ENCODE measurements at regions not wholly inside any gene's neighbourhood (a gene's known extent, or its start where the extent isn't known, plus 50 kb on each side); places are given as distances from the start of the nearest gene placed in this dataset.
"Not testable (repeated sequence)": the region's sequence is repeated elsewhere in the genome, so short reads cannot be mapped to it uniquely, and the experiment has no call there.

DNA sequence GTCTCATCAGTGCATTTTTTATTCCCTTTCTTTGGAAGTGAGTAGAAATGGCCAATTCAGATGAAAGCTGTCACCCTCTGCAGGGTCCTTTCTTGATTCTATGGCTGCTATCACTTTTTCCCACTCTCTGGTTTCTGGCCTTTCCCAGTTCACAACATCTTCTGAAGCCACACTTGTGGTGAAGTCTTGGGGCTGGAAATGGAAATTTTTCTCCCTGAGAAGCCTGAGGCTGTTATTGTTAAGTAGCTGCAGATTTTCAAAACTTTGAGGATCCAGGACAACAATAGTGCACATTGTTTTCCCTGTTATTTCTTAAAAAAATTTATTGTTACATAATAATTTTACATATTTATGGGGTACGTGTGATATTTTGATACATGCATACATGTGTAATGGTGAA, 250.3 kb upstream of the RASGRP1 start:
- DNase-seq (ENCODE audit: low spot score): no peak

- DNase-seq (ENCODE audit: low spot score): peak; percentile 84
Measured at GRCh38 chr15:38817427-38818156, 253.0 kb upstream of the RASGRP1 start.

GRCh38 chr15:38818157-38818790, 253.7 kb upstream of the RASGRP1 start:
- DNase-seq (ENCODE audit: low spot score): no peak

- DNase-seq (ENCODE audit: low spot score): peak; percentile 4
Measured at GRCh38 chr15:38819387-38819950, 254.9 kb upstream of the RASGRP1 start.

DNA sequence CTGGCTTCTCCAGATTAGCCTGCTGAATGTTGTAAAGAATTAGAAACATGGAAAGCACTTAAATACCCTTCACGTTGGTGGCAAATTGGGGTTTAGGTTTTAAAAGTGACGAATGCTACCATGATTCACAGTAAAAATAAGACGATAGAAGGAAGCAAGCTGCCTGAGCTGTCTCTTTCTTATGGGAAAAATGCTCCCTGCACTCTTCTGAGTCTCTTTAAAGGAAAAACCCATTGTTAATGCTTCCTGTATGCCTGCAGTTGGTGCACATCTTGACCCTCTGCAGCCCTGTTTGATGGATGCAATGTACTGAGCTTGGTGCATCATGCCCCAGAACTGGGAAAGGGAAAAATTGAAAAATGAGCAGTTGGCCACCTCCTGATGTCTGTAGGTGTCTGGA, 258.6 kb upstream of the RASGRP1 start:
- DNase-seq (ENCODE audit: low spot score): no peak

- no peak for DNase-seq (ENCODE audit: low spot score)
Measured at GRCh38 chr15:38824719-38825118, 260.1 kb upstream of the RASGRP1 start.

DNA sequence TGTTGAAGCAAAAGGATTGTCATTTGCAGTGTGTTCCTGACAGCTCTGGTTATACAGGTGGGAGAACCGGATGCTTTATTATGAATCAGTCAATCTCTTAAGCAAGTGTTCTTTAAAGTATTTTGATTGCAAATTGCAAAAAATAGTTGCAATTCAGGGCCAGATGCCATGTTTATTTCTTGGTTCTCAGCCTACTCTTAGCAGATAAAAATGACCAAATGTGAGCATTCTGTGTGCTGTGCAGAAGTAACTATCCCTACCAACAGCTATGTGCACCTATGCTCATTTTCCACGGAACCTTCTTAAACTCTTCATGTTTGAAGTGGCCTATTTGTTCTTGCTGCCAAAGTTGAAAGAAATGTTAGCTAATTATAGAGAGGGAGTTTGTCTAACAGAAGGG, 262.3 kb upstream of the RASGRP1 start:
- DNase-seq (ENCODE audit: low spot score): no peak

DNA sequence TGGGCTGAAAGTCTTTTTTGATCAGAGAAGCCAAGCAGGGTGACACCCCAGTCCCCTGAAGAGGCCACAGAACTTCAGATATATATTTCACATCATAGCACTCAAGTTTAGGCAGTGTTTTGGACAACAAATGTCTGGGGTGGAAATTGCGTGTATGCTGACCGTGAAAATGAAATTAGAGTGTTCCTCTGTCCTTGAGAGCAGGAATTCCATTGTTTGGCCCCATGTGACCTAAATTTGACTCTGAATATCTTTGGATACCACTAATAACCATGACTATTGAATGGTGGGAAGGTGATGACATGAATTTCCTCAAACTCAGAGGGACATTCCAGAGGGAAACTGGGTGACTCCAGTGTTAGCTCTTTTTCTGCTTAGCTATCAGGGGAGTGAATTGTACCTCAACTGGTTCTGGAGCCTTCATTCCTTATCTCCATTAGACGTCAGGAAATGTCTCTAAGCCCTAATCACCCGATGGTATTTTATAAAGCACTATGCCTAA, 263.5 kb upstream of the RASGRP1 start:
- no peak for DNase-seq (ENCODE audit: low spot score)

- no peak for DNase-seq (ENCODE audit: low spot score)
Measured at GRCh38 chr15:38829086-38829485, 264.5 kb upstream of the RASGRP1 start.

GRCh38 chr15:38842226-38842625, 277.6 kb upstream of the RASGRP1 start:
- DNase-seq (ENCODE audit: low spot score): no peak

DNA sequence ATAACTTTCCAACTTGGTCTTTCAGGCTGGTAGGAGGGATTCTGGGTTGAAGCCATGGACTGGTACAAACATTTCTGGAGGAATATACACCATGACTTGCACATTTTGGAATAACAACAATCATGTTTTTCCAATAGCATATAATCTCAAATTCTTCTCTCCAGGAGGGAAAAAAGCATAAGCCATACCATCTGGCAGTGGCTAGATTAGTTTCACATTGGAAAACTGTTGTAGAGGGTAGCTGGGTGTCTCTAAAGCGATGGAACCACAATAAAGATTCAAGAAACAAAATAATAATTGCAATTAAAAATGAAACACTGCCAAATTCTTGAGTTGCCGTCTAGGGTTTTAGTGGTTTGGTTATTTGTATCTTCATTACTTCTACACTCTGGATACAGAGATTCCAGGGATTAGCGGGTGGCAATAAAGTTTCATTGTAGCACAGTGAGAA, 278.5 kb upstream of the RASGRP1 start:
- DNase-seq (ENCODE audit: low spot score): no peak

- DNase-seq (ENCODE audit: low spot score): no peak
Measured at GRCh38 chr15:38843736-38844590, 279.3 kb upstream of the RASGRP1 start.

GRCh38 chr15:38844736-38845135, 280.1 kb upstream of the RASGRP1 start:
- no peak for DNase-seq (ENCODE audit: low spot score)

DNA sequence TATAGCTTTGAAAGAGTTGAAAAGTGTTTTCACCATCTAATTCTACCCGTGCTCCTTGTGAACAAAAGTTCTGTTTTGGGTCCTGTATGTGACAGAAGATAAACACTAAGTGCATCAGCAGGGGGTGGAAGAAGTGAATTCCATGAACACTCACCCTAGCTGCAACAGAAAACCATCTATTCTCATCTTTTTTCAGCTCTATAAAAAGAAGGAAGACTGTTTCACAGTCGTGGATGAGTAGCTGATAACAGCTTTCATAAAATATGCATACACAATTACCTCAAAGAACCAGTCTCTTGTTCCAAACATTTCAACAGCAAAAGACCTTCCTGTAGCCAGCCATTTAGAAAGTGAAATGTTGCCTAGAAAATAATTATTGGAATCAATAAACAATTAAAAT, 281.7 kb upstream of the RASGRP1 start:
- no peak for DNase-seq (ENCODE audit: low spot score)

DNA sequence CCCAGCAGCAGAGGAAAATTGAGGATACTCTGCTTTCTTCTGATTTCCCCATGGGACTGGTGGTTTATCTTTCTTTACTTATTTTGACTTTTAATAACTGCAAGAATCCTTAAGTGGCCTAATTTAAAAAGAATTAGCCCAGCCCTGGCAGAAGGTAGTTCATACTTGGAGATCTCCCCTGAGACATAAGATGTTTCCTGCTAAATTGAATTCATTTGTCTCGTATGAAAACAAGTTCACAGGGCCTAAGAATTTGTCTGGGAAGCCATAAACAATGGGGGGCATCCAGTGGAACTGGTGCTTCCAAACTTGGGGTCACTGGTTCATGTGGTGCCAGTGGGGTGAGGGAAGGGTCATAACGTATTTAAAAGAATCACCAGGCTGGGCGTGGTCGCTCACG, 283.1 kb upstream of the RASGRP1 start:
- DNase-seq (ENCODE audit: low spot score): no peak

DNA sequence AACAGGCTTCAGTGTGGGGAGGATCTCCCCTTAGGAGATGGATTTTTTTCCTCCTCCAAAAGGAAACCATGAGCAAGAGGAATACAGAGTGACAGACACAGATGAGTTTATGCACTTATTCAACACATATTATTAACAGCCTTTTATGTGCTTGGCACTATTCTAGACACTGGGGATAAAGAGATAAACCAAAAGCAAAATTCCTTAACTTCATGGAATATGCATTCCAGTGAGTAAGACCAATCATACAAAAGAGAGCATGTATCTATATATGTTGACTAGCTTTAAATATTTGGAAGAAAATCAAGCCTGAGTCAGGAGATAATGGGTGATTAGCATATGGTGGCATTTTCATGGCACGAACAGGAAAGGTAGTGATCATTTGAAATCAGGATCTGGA, 284.4 kb upstream of the RASGRP1 start:
- DNase-seq (ENCODE audit: low spot score): no peak

DNA sequence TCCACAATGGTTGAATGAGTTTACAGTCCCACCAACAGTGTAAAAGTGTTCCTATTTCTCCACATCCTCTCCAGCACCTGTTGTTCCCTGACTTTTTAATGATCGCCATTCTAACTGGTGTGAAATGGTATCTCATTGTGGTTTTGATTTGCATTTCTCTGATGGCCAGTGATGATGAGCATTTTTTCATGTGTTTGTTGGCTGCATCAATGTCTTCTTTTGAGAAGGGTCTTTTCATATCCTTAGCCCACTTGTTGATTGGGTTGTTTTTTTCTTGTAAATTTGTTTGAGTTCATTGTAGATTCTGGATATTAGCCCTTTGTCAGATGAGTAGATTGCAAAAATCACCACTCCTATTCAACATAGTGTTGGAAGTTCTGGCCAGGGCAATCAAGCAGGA, 287.6 kb upstream of the RASGRP1 start:
- not testable (repeated sequence) for DNase-seq (ENCODE audit: low spot score)

- peak; percentile 11 for DNase-seq (ENCODE audit: low spot score)
Measured at GRCh38 chr15:38853608-38854007, 289.0 kb upstream of the RASGRP1 start.

GRCh38 chr15:38854506-38854905, 289.9 kb upstream of the RASGRP1 start:
- no peak for DNase-seq (ENCODE audit: low spot score)

- no peak for DNase-seq (ENCODE audit: low spot score)
Measured at GRCh38 chr15:38857814-38858213, 293.2 kb upstream of the RASGRP1 start.

- no peak for DNase-seq (ENCODE audit: low spot score)
Measured at GRCh38 chr15:38859574-38859973, 295.0 kb upstream of the RASGRP1 start.

DNA sequence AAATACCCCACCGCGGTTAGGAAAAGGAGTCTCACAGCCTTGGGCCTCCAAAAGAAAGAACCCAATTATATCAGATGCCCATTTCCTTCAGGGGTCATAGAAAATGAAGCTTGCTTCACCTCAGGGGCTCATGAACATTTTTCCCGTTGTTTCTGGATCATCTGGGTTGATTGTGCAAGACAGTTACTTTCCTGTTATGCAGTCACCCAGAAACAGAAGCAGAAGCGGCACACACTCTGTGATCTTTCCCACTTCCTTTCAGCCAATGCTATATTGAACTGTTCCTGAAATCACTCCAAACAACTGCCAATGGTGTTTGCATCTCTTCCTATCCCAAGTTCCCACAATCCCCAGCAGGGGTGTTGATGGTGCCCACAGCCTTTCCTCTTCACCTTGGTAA, 295.6 kb upstream of the RASGRP1 start:
- no peak for DNase-seq (ENCODE audit: low spot score)

All from activated CD4-positive, alpha-beta T cell treated with anti-CD3 and anti-CD28 coated beads, Interleukin-2, Interleukin-4, amounts not matched to agents 100 ng/mL and 50 ng/mL, durations not matched to agents 16 hours and 8 hours (primary cell).